ENCODE measurements at regions not wholly inside any gene's neighbourhood (a gene's known extent, or its start where the extent isn't known, plus 50 kb on each side); places are given as distances from the start of the nearest gene placed in this dataset.

- Histone ChIP-seq H2BK120ac (ENCODE audit: low read depth, low read length, poor library complexity, severe bottlenecking) (no peak overlapping the region), H4K8ac (replicated peaks; ENCODE audit: insufficient read length, low read depth, low read length) (no peak overlapping the region), H3K9me3 (ENCODE audit: control insufficient read depth, low read depth, low read length) (no peaks in the 10 kb centered on the region), H3K9ac (ENCODE audit: extremely low read depth, insufficient read length, low read length) (no peak overlapping the region), H2AK5ac (ENCODE audit: insufficient read length, low read length) (no peak overlapping the region), H3T11ph (ENCODE audit: low read length) (no peak overlapping the region), H4K5ac (ENCODE audit: insufficient read length, low read depth, low read length) (no peak overlapping the region), H2BK20ac (ENCODE audit: low read depth, low read length, poor library complexity, severe bottlenecking) (no peak overlapping the region), H3K4me1 (ENCODE audit: insufficient read depth, low read length) (no peaks in the 10 kb centered on the region), H3K14ac (ENCODE audit: insufficient read depth, low read length) (no peak overlapping the region), H4K20me1 (ENCODE audit: control insufficient read depth, insufficient read depth, insufficient read length) (no peaks in the 10 kb centered on the region), H3K27me3 (ENCODE audit: insufficient read depth, low read length) (no peaks in the 10 kb centered on the region), H3K27ac (ENCODE audit: insufficient read length, low read depth, low read length) (no peak overlapping the region), H2BK5ac (ENCODE audit: insufficient read length, low read length) (no peak overlapping the region), H3K4me2 (ENCODE audit: insufficient read depth, insufficient read length, low read length) (no peak overlapping the region), H3K79me1 (ENCODE audit: insufficient read depth, low read depth, low read length, poor library complexity, severe bottlenecking) (no peaks in the 10 kb centered on the region), H2AFZ (ENCODE audit: low read length) (no peak overlapping the region), H3K4ac (ENCODE audit: low read depth, low read length) (no peak overlapping the region), H3K23me2 (ENCODE audit: insufficient read length, low read depth, low read length, poor library complexity, severe bottlenecking) (no peaks in the 10 kb centered on the region), H2BK15ac (ENCODE audit: low read depth, low read length) (no peak overlapping the region), H3K18ac (ENCODE audit: insufficient read length, low read depth, low read length) (no peak overlapping the region), H3K79me2 (ENCODE audit: insufficient read depth, low read length) (no peaks in the 10 kb centered on the region), H3K56ac (ENCODE audit: insufficient read length, low read depth, low read length) (no peak overlapping the region), H3K23ac (ENCODE audit: insufficient read length, low read depth, low read length) (no peak overlapping the region), H2BK12ac (ENCODE audit: insufficient read length, low read depth, low read length) (no peak overlapping the region), H4K91ac (ENCODE audit: insufficient read length, low read depth, low read length) (no peak overlapping the region)
- Mint-ChIP-seq H3K4me1 (peaks cover 14 to 28% of the 10 kb centered on the region in 2 experiments), H3K9me3 (no peaks in the 10 kb centered on the region), H3K27me3 (ENCODE audit: low read depth) (no peaks in the 10 kb centered on the region), H3K4me3 (no peak overlapping the region), H3K36me3 (ENCODE audit: insufficient read depth in 1 of 3, low read depth in 3 of 3) (no peaks in the 10 kb centered on the region; a peak in 1 of 7 replicates), H3K27ac (peak overlapping the region in 1 of 3 experiments; percentile 88; a peak in 2 of 7 replicates)
- DNase-seq: no peak
- no peak for TF ChIP-seq CTCF (conservative IDR thresholded peaks at IDR 0.05)
- no CpG with 5 or more reads among the region's 2 CpGs for WGBS (ENCODE audit: extremely low coverage, insufficient read length, low lambda C conversion rate)
These were observed 466.6 kb upstream of the ERCC4 start for GRCh38 chr16:13453325-13453724.
